IMR-90 (cell line): ENCODE measurements at regions not wholly inside any gene's neighbourhood (a gene's known extent, or its start where the extent isn't known, plus 50 kb on each side); places are given as distances from the start of the nearest gene placed in this dataset.

Experiments used
- ATAC-seq: fragments of 200-7000 bp; cut with Tn5 transposase; 2 replicates; pipeline ENCODE4 v1.9.1; 2020; ENCODE audit warnings: low read depth, mild to moderate bottlenecking, moderate library complexity
- BruUV-seq: library from RNA; stranded (reverse); fragments of 400-500 nt; replicated peaks from 2 replicates; lab custom pipeline; 2021; lab: Mats Ljungman, UMichigan
- CTCF ChIA-PET: fragments of 300-600 bp; formaldehyde crosslinking; extraction: SDS; loops from one replicate; lab custom pipeline; 2021; ENCODE audit warnings: antibody characterized with exemption; lab: Yijun Ruan, JAX
- POLR2A ChIA-PET: fragments of 300-600 bp; sonication (Branson Sonifier 250); formaldehyde crosslinking; loops from one replicate; lab custom pipeline; 2022; ENCODE audit warnings: antibody characterized with exemption; ENCODE audit not compliant: unreplicated experiment; lab: Charles Lee
- DNase-seq: peaks from one replicate; pipeline ENCODE4 v3.0.0; 2013
- H2AFZ ChIP-seq: replicated peaks from 2 replicates; pipeline ENCODE3; 2013; ENCODE audit warnings: low read length, mild to moderate bottlenecking; ENCODE audit not compliant: poor library complexity
- H2AK5ac ChIP-seq: 2 replicates; pipeline ENCODE4 v1.6.1; 2013; ENCODE audit warnings: low read depth, low read length, inconsistent platforms
- H2AK9ac ChIP-seq: replicated peaks from 2 replicates; pipeline ENCODE3; 2013; ENCODE audit warnings: mild to moderate bottlenecking, low read depth, low read length, moderate library complexity; ENCODE audit not compliant: poor library complexity
- H2BK120ac ChIP-seq: 2 replicates; pipeline ENCODE4 v1.6.1; 2013; ENCODE audit warnings: low read depth, low read length, inconsistent platforms
- H2BK15ac ChIP-seq: 3 replicates; pipeline ENCODE4 v1.6.1; 2013; ENCODE audit warnings: low read depth, low read length, inconsistent platforms
- H2BK20ac ChIP-seq: 2 replicates; pipeline ENCODE4 v1.6.1; 2013; ENCODE audit warnings: low read depth, mild to moderate bottlenecking, inconsistent platforms, low read length, moderate library complexity
- H2BK5ac ChIP-seq: 2 replicates; pipeline ENCODE4 v1.6.1; 2013; ENCODE audit warnings: mild to moderate bottlenecking, low read depth, low read length, inconsistent platforms; ENCODE audit not compliant: poor library complexity, severe bottlenecking
- H3K14ac ChIP-seq: replicated peaks from 2 replicates; pipeline ENCODE4 v1.6.1; 2013; ENCODE audit warnings: low read depth, low read length, inconsistent platforms
- H3K18ac ChIP-seq: 2 replicates; pipeline ENCODE4 v1.6.1; 2013; ENCODE audit warnings: low read depth, low read length, control low read depth
- H3K23ac ChIP-seq: 2 replicates; pipeline ENCODE4 v1.6.1; 2013; ENCODE audit warnings: low read depth, low read length, inconsistent platforms
- H3K27ac ChIP-seq: 2 replicates; pipeline ENCODE4 v1.5.1; 2013; ENCODE audit warnings: mild to moderate bottlenecking, control low read depth, low read length; ENCODE audit not compliant: insufficient read depth
- H3K27me3 ChIP-seq: 2 replicates; pipeline ENCODE4 v1.6.1; 2013; ENCODE audit warnings: low read length; ENCODE audit not compliant: control insufficient read depth, insufficient read depth
- H3K36me3 ChIP-seq: 2 replicates; pipeline ENCODE4 v1.6.1; 2013; ENCODE audit warnings: low read length, mixed read lengths; ENCODE audit not compliant: control insufficient read depth, insufficient read depth
- H3K4ac ChIP-seq: 2 replicates; pipeline ENCODE4 v1.6.1; 2013; ENCODE audit warnings: low read depth, low read length, inconsistent platforms
- H3K4me1 ChIP-seq: 2 replicates; pipeline ENCODE4 v1.6.1; 2013; ENCODE audit warnings: low read length, mixed read lengths; ENCODE audit not compliant: control insufficient read depth, insufficient read depth
- H3K4me2 ChIP-seq: 2 replicates; pipeline ENCODE4 v1.6.1; 2013; ENCODE audit warnings: low read depth, mild to moderate bottlenecking, control low read depth, low read length, moderate library complexity
- H3K4me3 ChIP-seq: 2 replicates; pipeline ENCODE4 v1.5.1; 2013; ENCODE audit warnings: low read depth, mild to moderate bottlenecking, control low read depth, low read length, moderate library complexity; ENCODE audit not compliant: insufficient read depth
- H3K56ac ChIP-seq: 2 replicates; pipeline ENCODE4 v1.6.1; 2013; ENCODE audit warnings: low read length, inconsistent platforms; ENCODE audit not compliant: insufficient read depth; ENCODE audit errors: extremely low read depth
- H3K79me1 ChIP-seq, 2 experiments: 2 replicates each; pipeline ENCODE4 v1.6.1; 2013; ENCODE audit warnings: low read length in 2 of 2, inconsistent platforms in 1 of 2, low read depth in 1 of 2
- H3K9ac ChIP-seq: 2 replicates; pipeline ENCODE4 v1.6.1; 2013; ENCODE audit warnings: low read depth, low read length, control low read depth
- H3K9me1 ChIP-seq: 2 replicates; pipeline ENCODE4 v1.6.1; 2013; ENCODE audit warnings: low read length, inconsistent platforms; ENCODE audit not compliant: insufficient read depth
- H3K9me3 ChIP-seq: 2 replicates; pipeline ENCODE4 v1.6.1; 2013; ENCODE audit warnings: low read length; ENCODE audit not compliant: control insufficient read depth, insufficient read depth
- H4K20me1 ChIP-seq: 2 replicates; pipeline ENCODE4 v1.6.1; 2013; ENCODE audit warnings: low read length, inconsistent platforms; ENCODE audit not compliant: insufficient read depth
- H4K5ac ChIP-seq: 2 replicates; pipeline ENCODE4 v1.6.1; 2013; ENCODE audit warnings: mild to moderate bottlenecking, low read depth, low read length, control low read depth
- H4K8ac ChIP-seq, 2 experiments: 2 replicates each; pipeline ENCODE4 v1.6.1; 2013; ENCODE audit warnings: low read depth in 2 of 2, low read length in 2 of 2, control low read depth in 1 of 2, inconsistent platforms in 1 of 2
- H4K91ac ChIP-seq: 2 replicates; pipeline ENCODE4 v1.6.1; 2013; ENCODE audit warnings: low read depth, low read length, inconsistent platforms; ENCODE audit not compliant: insufficient read depth
- BHLHE40 ChIP-seq: fragments of 150-350 bp; IDR thresholded peaks from 2 replicates; pipeline ENCODE4 v1.6.1; 2016; ENCODE audit warnings: mild to moderate bottlenecking, low read depth, low read length
- CHD1 ChIP-seq: IDR thresholded peaks from 2 replicates; pipeline ENCODE4 v1.6.1; 2012; ENCODE audit warnings: low read depth, low read length, improper control_type of control experiment
- ELK1 ChIP-seq: fragments of 150-350 bp; IDR thresholded peaks from 2 replicates; pipeline ENCODE4 v1.6.1; 2016; ENCODE audit warnings: low read depth, mild to moderate bottlenecking, low read length, moderate library complexity, borderline replicate concordance
- FOS ChIP-seq: fragments of 150-350 bp; IDR thresholded peaks from 2 replicates; pipeline ENCODE4 v1.6.1; 2016; ENCODE audit warnings: low read depth, low read length
- MAFK ChIP-seq: IDR thresholded peaks from 2 replicates; pipeline ENCODE4 v1.6.1; 2012; ENCODE audit warnings: low read depth, low read length, improper control_type of control experiment
- MAZ ChIP-seq: IDR thresholded peaks from 2 replicates; pipeline ENCODE4 v1.6.1; 2012; ENCODE audit warnings: low read depth, mild to moderate bottlenecking, low read length, improper control_type of control experiment, moderate library complexity, borderline replicate concordance
- MXI1 ChIP-seq: IDR thresholded peaks from 2 replicates; pipeline ENCODE4 v1.6.1; 2012; ENCODE audit warnings: low read depth, mild to moderate bottlenecking, low read length, moderate library complexity, borderline replicate concordance
- NFE2L2 ChIP-seq: fragments of 150-350 bp; IDR thresholded peaks from 2 replicates; pipeline ENCODE4 v1.6.1; 2016; ENCODE audit warnings: low read depth, mild to moderate bottlenecking, low read length
- POLR2A ChIP-seq: IDR thresholded peaks from 2 replicates; pipeline ENCODE4 v1.6.1; 2012; ENCODE audit warnings: mild to moderate bottlenecking, low read depth, low read length
- SMC3 ChIP-seq: fragments of 150-350 bp; IDR thresholded peaks from 2 replicates; pipeline ENCODE4 v1.6.1; 2016; ENCODE audit warnings: low read depth, mild to moderate bottlenecking, antibody characterized with exemption, low read length, moderate library complexity
- USF2 ChIP-seq: fragments of 150-350 bp; IDR thresholded peaks from 2 replicates; pipeline ENCODE4 v1.6.1; 2017; ENCODE audit warnings: mild to moderate bottlenecking, antibody characterized with exemption, low read length, low read depth
- WGBS, 2 experiments: methylation state at CpG; one replicate each; pipeline versions ENCODE4 v1.1.5 to v1.1.7; 2013; ENCODE audit warnings: missing lambda C conversion rate in 2 of 2; ENCODE audit not compliant: insufficient read length in 1 of 2; ENCODE audit errors: extremely low coverage in 2 of 2; 5-methylcytosine and 5-hydroxymethylcytosine counted together
- dilution Hi-C: fragments of 300-500 bp; cut with HindIII; formaldehyde crosslinking; loops from one replicate; pipeline ENCODE4 v1.14.3; 2018; ENCODE audit warnings: low sequenced_read_pairs; ENCODE audit not compliant: unreplicated experiment
- in situ Hi-C: fragments of 300-500 bp; cut with MboI; formaldehyde crosslinking; loops from 3 replicates; pipeline ENCODE4 v1.14.3; 2019; ENCODE audit warnings: low sequenced_read_pairs, inconsistent platforms, mixed read lengths
- intact Hi-C: fragments of 100-400 bp; cut with micrococcal nuclease; formaldehyde crosslinking; loops from 2 replicates; pipeline ENCODE4 v1.10.0; 2022

DNA sequence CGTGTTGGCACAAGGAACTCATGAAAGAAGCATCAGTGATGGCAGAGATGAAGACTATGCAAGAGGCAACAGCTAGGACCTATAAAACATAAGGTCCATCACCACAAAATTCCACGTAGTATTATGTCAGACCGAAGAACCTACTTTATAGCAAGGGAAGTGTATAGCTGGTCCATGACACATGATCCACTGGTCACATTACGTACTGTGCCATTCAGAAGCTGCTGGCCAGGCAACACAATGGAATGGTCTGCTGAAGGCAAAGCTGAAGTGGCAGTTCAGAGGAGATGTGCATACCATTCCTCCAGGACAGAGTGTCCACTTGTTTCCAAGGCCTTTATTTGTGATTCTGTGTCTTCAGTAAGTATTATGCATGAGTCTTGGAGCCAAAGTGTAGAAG lies 215.5 kb upstream of the UGT8 start:
- H3K36me3 ChIP-seq: no peaks in the 10 kb centered on the region
- peak overlapping the region; percentile 22; the same call in 1 of the 2 replicates for H3K23ac ChIP-seq
- 0 out of 2 replicates have a peak, but pooled peaks have one; percentile 5 for ATAC-seq
- H3K56ac ChIP-seq: no peak overlapping the region
- H4K91ac ChIP-seq: peak overlapping the region; percentile 54
- H3K79me1 ChIP-seq: no peaks in the 10 kb centered on the region
- H3K18ac ChIP-seq: no peak overlapping the region
- WGBS, 2 experiments: 86% methylated on average over 1 of the region's 4 CpGs; no CpG with 5 or more reads in 1 of the 2 experiments
- peak overlapping the region; percentile 41 for H2BK120ac ChIP-seq
- H3K9me1 ChIP-seq: peaks cover 14% of the 10 kb centered on the region
- H3K4me3 ChIP-seq: no peak overlapping the region
- H3K9ac ChIP-seq: no peak overlapping the region
- H2BK5ac ChIP-seq: peak overlapping the region; percentile 44
- intact Hi-C loops (loop anchor here (5.0 kb wide), 1 partner anchor 846 kb away; no protein-coding TSS in a partner anchor), in situ Hi-C loops (loop anchor here (5.0 to 25.0 kb wide), 4 partner anchors 406 to 1096 kb away; partner anchors contain the start of gene ARSJ), dilution Hi-C loops (no loop called here)
- H3K4me1 ChIP-seq: peaks cover 4% of the 10 kb centered on the region; the same call in 1 of the 2 replicates
- no peaks in the 10 kb centered on the region for H3K9me3 ChIP-seq
- no peak for TF ChIP-seq MXI1
- TF ChIP-seq CHD1: no peak
- TF ChIP-seq POLR2A: no peak
- no peak for TF ChIP-seq SMC3
- no peak for TF ChIP-seq BHLHE40
- TF ChIP-seq MAZ: no peak
- no peak for TF ChIP-seq FOS
- TF ChIP-seq USF2: no peak
- no peak for TF ChIP-seq ELK1
- no peak for TF ChIP-seq NFE2L2
- no peak for TF ChIP-seq MAFK
- DNase-seq: peak; percentile 16
- BruUV-seq: no TSS peak
- no peak overlapping the region for H4K5ac ChIP-seq
- peak overlapping the region; percentile 44 for H3K4ac ChIP-seq
- H3K27ac ChIP-seq: no peak overlapping the region
- H3K4me2 ChIP-seq: no peak overlapping the region
- peak overlapping the region; percentile 16 for H2AFZ ChIP-seq
- H4K20me1 ChIP-seq: no peaks in the 10 kb centered on the region
- peak overlapping the region in 1 of 2 experiments; percentile 13; a peak in 1 of 4 replicates for H4K8ac ChIP-seq
- no peak overlapping the region for H2AK9ac ChIP-seq
- H3K27me3 ChIP-seq: peaks cover 3% of the 10 kb centered on the region; the same call in 1 of the 2 replicates
- peak overlapping the region; percentile 59 for H2BK20ac ChIP-seq
- peak overlapping the region; percentile 21 for H2AK5ac ChIP-seq
- H2BK15ac ChIP-seq: peak overlapping the region; percentile 7; the same call in 2 of the 3 replicates
- peak overlapping the region; percentile 47 for H3K14ac ChIP-seq
- ChIA-PET CTCF (interaction anchor here (0.6 to 1.0 kb wide), 2 partner anchors 296 to 988 kb away, joined by 3 read pairs; no protein-coding TSS in a partner anchor), POLR2A (no interaction called here)
